ENCODE measurements at regions not wholly inside any gene's neighbourhood (a gene's known extent, or its start where the extent isn't known, plus 50 kb on each side); places are given as distances from the start of the nearest gene placed in this dataset.

DNA sequence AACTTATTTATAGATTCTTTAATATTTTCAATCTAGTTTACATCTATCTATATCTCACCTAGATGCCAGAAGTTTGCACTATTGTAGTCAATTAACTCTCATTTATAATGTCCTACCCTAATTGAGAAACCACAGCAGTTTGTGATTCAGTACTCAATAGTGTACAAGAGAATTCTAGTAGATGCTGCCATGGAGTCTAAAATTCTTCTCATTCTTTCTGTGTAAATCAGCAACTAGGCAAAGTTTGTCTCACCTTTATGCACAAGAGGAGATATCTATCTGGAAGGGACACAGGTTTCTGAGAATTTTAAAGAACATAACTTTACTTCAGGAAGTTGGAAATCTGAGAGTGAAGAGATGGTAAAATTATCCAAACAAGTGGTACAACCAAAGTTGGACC, 173.0 kb upstream of the FBXL7 start:
- DNase-seq (ENCODE audit: low read depth) = no peak
- TF ChIP-seq, protein P1, sequence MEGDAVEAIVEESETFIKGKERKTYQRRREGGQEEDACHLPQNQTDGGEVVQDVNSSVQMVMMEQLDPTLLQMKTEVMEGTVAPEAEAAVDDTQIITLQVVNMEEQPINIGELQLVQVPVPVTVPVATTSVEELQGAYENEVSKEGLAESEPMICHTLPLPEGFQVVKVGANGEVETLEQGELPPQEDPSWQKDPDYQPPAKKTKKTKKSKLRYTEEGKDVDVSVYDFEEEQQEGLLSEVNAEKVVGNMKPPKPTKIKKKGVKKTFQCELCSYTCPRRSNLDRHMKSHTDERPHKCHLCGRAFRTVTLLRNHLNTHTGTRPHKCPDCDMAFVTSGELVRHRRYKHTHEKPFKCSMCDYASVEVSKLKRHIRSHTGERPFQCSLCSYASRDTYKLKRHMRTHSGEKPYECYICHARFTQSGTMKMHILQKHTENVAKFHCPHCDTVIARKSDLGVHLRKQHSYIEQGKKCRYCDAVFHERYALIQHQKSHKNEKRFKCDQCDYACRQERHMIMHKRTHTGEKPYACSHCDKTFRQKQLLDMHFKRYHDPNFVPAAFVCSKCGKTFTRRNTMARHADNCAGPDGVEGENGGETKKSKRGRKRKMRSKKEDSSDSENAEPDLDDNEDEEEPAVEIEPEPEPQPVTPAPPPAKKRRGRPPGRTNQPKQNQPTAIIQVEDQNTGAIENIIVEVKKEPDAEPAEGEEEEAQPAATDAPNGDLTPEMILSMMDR (IDR thresholded peaks at IDR 0.05; ENCODE audit: insufficient read depth, low read depth, low read length) = no peak
- H3K4me3 ChIP-seq (ENCODE audit: low read depth, low read length) = no peak overlapping the region

DNA sequence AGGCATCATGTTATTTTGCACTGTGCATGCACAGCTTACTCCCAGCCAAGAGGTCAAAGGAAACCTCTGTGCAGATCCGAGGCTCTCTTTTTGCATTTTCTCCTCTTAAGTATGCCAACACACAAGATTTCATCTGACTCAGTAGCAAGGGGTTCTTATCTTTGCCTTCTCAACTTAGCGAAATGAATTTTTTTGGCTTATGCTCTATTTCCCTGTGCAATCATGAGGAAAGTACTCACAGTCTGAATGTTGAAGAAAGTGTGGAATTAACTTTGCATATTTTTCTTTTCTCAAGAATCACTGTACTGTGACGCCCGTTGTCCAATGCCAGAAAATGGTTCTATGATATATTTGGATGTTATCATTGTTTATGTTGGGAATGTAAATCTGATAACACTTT, 173.5 kb upstream of the FBXL7 start:
- no peak for DNase-seq (ENCODE audit: low read depth)
- H3K4me3 ChIP-seq (ENCODE audit: low read depth, low read length) = no peak overlapping the region

DNA sequence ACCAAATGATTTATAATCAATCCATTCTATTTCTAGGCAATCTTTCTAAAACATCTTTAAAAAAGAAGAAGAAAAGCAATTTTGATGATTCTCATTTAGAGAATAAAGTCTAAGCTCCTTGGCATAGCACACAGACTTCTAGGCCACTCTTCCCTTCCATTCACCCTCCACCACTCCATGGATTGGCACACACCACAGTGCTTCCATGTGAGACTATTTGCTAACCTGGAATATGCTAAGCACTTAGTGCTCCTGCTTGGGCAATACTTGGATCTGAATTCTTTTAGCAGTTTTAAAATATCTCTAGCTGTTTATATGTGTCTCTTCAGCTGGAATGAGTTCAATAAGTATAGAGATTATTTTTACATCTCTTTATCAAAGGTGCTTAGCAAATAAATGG, 177.6 kb upstream of the FBXL7 start:
- no peak overlapping the region for H3K4me3 ChIP-seq (ENCODE audit: low read depth, low read length)
- DNase-seq (ENCODE audit: low read depth) = no peak
- TF ChIP-seq, protein P1 (IDR thresholded peaks at IDR 0.05; ENCODE audit: insufficient read depth, low read depth, low read length) = no peak

More for the DNA sequence above, 173.5 kb upstream of the FBXL7 start:
- TF ChIP-seq, protein P1 (IDR thresholded peaks at IDR 0.05; ENCODE audit: insufficient read depth, low read depth, low read length) = no peak

DNA sequence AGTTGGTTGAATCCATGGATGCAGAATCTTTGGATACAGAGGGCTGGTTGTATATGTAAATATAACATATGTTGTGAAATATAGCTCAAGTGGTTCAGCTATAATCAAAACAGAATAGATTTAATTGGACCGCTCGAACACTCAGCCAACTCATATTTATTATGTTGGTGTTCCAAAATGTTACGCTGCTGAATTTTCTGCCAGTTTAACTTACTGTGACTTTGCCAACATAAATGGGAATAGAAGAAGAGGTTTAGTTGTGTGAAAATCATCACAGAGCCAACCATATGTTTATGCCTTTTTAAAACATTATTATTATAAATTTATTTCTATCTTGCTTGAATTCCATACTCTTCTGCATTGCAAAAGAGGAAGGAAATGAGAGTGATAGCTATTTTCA, 178.2 kb upstream of the FBXL7 start:
- TF ChIP-seq, protein P1 (IDR thresholded peaks at IDR 0.05; ENCODE audit: insufficient read depth, low read depth, low read length) = no peak
- H3K4me3 ChIP-seq (ENCODE audit: low read depth, low read length) = no peak overlapping the region
- no peak for DNase-seq (ENCODE audit: low read depth)

DNA sequence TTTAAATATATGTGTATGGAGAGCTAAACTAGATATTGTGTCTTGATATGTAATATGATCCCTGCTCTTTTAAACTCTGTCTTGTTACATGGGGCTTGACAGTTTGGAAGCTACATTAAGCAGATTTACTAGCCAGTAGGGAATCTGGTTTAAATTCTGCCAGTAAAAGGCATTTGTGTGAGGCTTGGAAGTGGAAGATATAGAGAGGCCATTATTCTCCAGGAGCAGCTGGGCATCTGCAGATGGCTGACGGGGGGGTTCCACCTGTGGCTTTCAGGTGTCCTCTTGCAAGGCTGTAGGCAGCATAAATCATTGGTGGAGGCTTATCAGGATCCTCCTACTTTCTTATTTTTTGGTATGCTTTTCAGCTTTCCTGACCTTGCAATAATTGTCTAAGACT, 179.1 kb upstream of the FBXL7 start:
- no peak overlapping the region for H3K4me3 ChIP-seq (ENCODE audit: low read depth, low read length)
- TF ChIP-seq, protein P1 (IDR thresholded peaks at IDR 0.05; ENCODE audit: insufficient read depth, low read depth, low read length) = no peak
- DNase-seq (ENCODE audit: low read depth) = no peak

DNA sequence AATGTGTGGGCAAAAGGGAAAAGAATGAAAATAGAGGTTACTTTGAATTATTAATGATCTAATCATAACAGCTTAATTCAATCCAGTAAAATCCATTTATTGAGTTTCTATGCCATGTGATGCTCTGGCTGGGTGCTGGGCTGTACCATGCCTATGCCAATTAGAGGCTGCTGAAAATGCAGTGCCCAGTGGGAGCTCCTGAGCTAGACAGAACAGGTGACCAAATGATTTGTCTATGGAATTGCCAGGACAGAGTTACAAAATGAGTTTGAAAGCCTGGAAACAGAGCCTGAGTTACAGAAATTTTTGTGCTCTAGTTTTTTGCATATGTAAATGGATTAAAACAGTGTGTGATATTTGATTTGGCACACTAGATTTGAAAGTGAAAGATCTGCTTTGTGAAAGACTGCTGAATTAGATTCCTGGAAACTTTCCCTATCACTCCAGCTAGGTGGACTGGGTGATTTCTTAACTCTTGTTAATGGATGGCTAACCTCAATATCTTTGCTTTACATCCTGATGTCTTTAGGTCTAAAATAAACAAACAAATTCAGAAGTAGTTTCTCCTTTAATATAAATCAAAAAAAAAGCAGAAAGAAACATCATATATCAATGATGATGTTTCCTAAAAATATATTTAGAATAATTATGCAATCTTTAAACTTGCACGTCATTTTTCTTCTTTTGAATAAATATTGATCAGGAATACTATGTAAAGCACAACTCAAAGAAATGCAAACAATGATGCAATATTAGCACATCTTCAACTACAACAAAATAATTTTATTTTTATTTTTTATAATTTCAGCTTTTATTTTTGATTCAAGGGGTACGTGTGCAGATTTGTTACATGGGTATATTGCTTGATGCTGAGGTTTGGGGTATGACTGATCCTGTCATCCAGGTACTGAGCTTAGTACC, 194.8 kb upstream of the FBXL7 start:
- TF ChIP-seq, protein P1 (IDR thresholded peaks at IDR 0.05; ENCODE audit: insufficient read depth, low read depth, low read length) = no peak
- H3K4me3 ChIP-seq (ENCODE audit: low read depth, low read length) = no peak overlapping the region
- no peak for DNase-seq (ENCODE audit: low read depth)

Measured in fibroblast of villous mesenchyme (primary cell).